ENCODE measurements at regions not wholly inside any gene's neighbourhood (a gene's known extent, or its start where the extent isn't known, plus 50 kb on each side); places are given as distances from the start of the nearest gene placed in this dataset.
A peak's percentile ranks its signal among the peaks of the same experiment; 100 is the strongest.

- TF ChIP-seq, protein P1, sequence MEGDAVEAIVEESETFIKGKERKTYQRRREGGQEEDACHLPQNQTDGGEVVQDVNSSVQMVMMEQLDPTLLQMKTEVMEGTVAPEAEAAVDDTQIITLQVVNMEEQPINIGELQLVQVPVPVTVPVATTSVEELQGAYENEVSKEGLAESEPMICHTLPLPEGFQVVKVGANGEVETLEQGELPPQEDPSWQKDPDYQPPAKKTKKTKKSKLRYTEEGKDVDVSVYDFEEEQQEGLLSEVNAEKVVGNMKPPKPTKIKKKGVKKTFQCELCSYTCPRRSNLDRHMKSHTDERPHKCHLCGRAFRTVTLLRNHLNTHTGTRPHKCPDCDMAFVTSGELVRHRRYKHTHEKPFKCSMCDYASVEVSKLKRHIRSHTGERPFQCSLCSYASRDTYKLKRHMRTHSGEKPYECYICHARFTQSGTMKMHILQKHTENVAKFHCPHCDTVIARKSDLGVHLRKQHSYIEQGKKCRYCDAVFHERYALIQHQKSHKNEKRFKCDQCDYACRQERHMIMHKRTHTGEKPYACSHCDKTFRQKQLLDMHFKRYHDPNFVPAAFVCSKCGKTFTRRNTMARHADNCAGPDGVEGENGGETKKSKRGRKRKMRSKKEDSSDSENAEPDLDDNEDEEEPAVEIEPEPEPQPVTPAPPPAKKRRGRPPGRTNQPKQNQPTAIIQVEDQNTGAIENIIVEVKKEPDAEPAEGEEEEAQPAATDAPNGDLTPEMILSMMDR (IDR thresholded peaks at IDR 0.05; ENCODE audit: insufficient read depth, low read length, severe bottlenecking): no peak
- Histone ChIP-seq H3K4me3 (ENCODE audit: low read depth, low read length) (no peak overlapping the region), H3K27me3 (ENCODE audit: control insufficient read depth, insufficient read depth, low read length) (no peaks in the 10 kb centered on the region), H3K36me3 (ENCODE audit: control insufficient read depth, insufficient read depth, low read length) (no peaks in the 10 kb centered on the region)
- DNase-seq (ENCODE audit: low read depth) (no peak), FAIRE-seq (no peak)
Observed at GRCh38 chr12:108455706-108456105, 59.4 kb upstream of the FICD start.

GRCh38 chr12:108454539-108455139, 60.4 kb upstream of the FICD start:
- no peak for DNase-seq (ENCODE audit: low read depth)
- no peaks in the 10 kb centered on the region for H3K27me3 ChIP-seq (ENCODE audit: control insufficient read depth, insufficient read depth, low read length)
- TF ChIP-seq, protein P1 (IDR thresholded peaks at IDR 0.05; ENCODE audit: insufficient read depth, low read length, severe bottlenecking): no peak
- no peak overlapping the region for H3K4me3 ChIP-seq (ENCODE audit: low read depth, low read length)
- FAIRE-seq: no peak
- H3K36me3 ChIP-seq (ENCODE audit: control insufficient read depth, insufficient read depth, low read length): no peaks in the 10 kb centered on the region

DNA sequence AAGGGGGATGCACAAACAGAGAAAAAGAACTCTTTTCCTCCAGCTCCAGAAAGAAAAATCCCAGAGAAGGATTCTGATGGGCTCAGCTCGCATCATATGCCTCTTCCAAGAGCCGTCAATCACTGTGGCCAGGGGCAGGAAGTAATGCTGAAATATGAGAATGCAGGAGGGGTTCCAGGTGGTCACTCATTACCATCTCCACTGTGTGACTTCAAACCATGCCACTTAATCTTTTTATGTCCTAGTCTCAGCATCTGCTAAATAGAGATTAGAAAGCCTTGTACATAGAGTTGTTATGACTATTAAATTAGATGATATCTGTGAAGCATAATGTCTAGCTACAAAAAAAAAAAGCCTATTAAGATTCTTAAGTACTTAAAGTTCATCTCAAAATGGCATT, 65.6 kb upstream of the FICD start:
- TF ChIP-seq, protein P1 (IDR thresholded peaks at IDR 0.05; ENCODE audit: insufficient read depth, low read length, severe bottlenecking): no peak
- FAIRE-seq: no peak

GRCh38 chr12:108448246-108448645, 66.8 kb upstream of the FICD start:
- H3K4me3 ChIP-seq (ENCODE audit: low read depth, low read length): no peak overlapping the region
- FAIRE-seq: no peak
- TF ChIP-seq, protein P1 (IDR thresholded peaks at IDR 0.05; ENCODE audit: insufficient read depth, low read length, severe bottlenecking): no peak
- DNase-seq (ENCODE audit: low read depth): no peak
- H3K36me3 ChIP-seq (ENCODE audit: control insufficient read depth, insufficient read depth, low read length): no peaks in the 10 kb centered on the region
- no peaks in the 10 kb centered on the region for H3K27me3 ChIP-seq (ENCODE audit: control insufficient read depth, insufficient read depth, low read length)

More for the DNA sequence above, 65.6 kb upstream of the FICD start:
- no peaks in the 10 kb centered on the region for H3K27me3 ChIP-seq (ENCODE audit: control insufficient read depth, insufficient read depth, low read length)
- no peaks in the 10 kb centered on the region for H3K36me3 ChIP-seq (ENCODE audit: control insufficient read depth, insufficient read depth, low read length)
- DNase-seq (ENCODE audit: low read depth): no peak
- H3K4me3 ChIP-seq (ENCODE audit: low read depth, low read length): no peak overlapping the region

GRCh38 chr12:108447168-108447832, 67.8 kb upstream of the FICD start:
- no peak for FAIRE-seq

More at GRCh38 chr12:108447168-108447832, 67.8 kb upstream of the FICD start:
- DNase-seq (ENCODE audit: low read depth): peak; percentile 55
- no peaks in the 10 kb centered on the region for H3K27me3 ChIP-seq (ENCODE audit: control insufficient read depth, insufficient read depth, low read length)
- TF ChIP-seq, protein P1 (IDR thresholded peaks at IDR 0.05; ENCODE audit: insufficient read depth, low read length, severe bottlenecking): no peak
- H3K36me3 ChIP-seq (ENCODE audit: control insufficient read depth, insufficient read depth, low read length): no peaks in the 10 kb centered on the region
- H3K4me3 ChIP-seq (ENCODE audit: low read depth, low read length): no peak overlapping the region
